Adrenal gland (tissue), 9 donors: ENCODE measurements at regions not wholly inside any gene's neighbourhood (a gene's known extent, or its start where the extent isn't known, plus 50 kb on each side); places are given as distances from the start of the nearest gene placed in this dataset.

ENCODE experiments used
- DNase-seq, 7 donors: peaks; one replicate each; pipeline ENCODE4 v3.0.0-alpha.2; 2019 to 2020
- H3K27ac ChIP-seq, 5 donors: fragments of 200-600 bp; sonication (generic) in 4 of 5; 1 replicate in 3 of 5; 2 replicates in 2 of 5; pipeline versions ENCODE4 v1.5.1 to v1.8.0; 2016 to 2020; ENCODE audit warnings: mild to moderate bottlenecking in 1 of 5
- H3K27me3 ChIP-seq: fragments of 200-600 bp; 2 replicates; pipeline ENCODE4 v1.8.0; 2021
- H3K36me3 ChIP-seq, 2 donors: fragments of 200-600 bp; replicated peaks in 1 of 2; 1 replicate in 1 of 2; 2 replicates in 1 of 2; pipeline versions ENCODE4 v1.5.1 to v1.8.0; 2018 to 2022
- H3K4me1 ChIP-seq, 2 donors: fragments of 200-600 bp; replicated peaks in 1 of 2; 1 replicate in 1 of 2; 2 replicates in 1 of 2; pipeline versions ENCODE4 v1.5.1 to v1.8.0; 2018 to 2021
- H3K4me3 ChIP-seq, 4 donors: fragments of 200-600 bp; sonication (generic) in 3 of 4; one replicate each; pipeline ENCODE4 v1.5.1; 2016 to 2018
- H3K9me3 ChIP-seq, 3 donors: fragments of 200-600 bp; sonication (generic) in 1 of 3; replicated peaks in 1 of 3; 1 replicate in 2 of 3; 2 replicates in 1 of 3; pipeline versions ENCODE4 v1.5.1 to v1.8.0; 2016 to 2021
- CTCF ChIP-seq, 6 experiments: fragments of 450-650 bp in 4 of 6; fragments of 200-600 bp in 2 of 6; sonication (generic) in 1 of 6; IDR thresholded peaks; 1 replicate in 5 of 6; 2 replicates in 1 of 6; pipeline versions ENCODE4 v1.5.1 to v1.8.0; 2016 to 2021; ENCODE audit warnings: antibody characterized with exemption in 6 of 6, mild to moderate bottlenecking in 2 of 6, moderate library complexity in 1 of 6
- POLR2A ChIP-seq, 2 donors: fragments of 450-650 bp; IDR thresholded peaks; one replicate each; pipeline ENCODE4 v1.6.1; 2017; ENCODE audit warnings: antibody characterized with exemption in 2 of 2, mild to moderate bottlenecking in 2 of 2, moderate library complexity in 1 of 2
- WGBS, 4 donors: extraction: QIAGEN DNeasy Blood & Tissue Kit in 2 of 4; methylation state at CpG; one replicate each; pipeline versions ENCODE4 v1.1.5 to v1.1.7; 2013 to 2017; 5-methylcytosine and 5-hydroxymethylcytosine counted together
- intact Hi-C, 2 donors: fragments of 100-400 bp; cut with DNase I; formaldehyde crosslinking; loops; one replicate each; pipeline versions ENCODE4 v1.14.1 to v1.15.0; 2022 to 2023
- donor health status: healthy with polysubstance abuse.
- donor health status: Bipolar disorder and iron deficiency.
- donor health status: DM: yes; HTN: yes; CAD: no.
- donor health status: DM: no; HTN: no; CAD: no.
- donor health status: DM: no; HTN: no; CAD: no.

GRCh38 chr17:71329310-71330098 is 791.3 kb upstream of the SOX9 start:
- Histone ChIP-seq H3K4me3 (no peak overlapping the region), H3K4me1 (no peaks in the 10 kb centered on the region), H3K27me3 (no peaks in the 10 kb centered on the region), H3K27ac (no peak overlapping the region), H3K36me3 (no peaks in the 10 kb centered on the region), H3K9me3 (no peaks in the 10 kb centered on the region)
- DNase-seq = no peak
- 56 to 70% (median 65%) methylated on average over 5 of the region's 5 CpGs for WGBS, 4 donors
- TF ChIP-seq POLR2A (IDR thresholded peaks at IDR 0.05) (no peak), CTCF (IDR thresholded peaks at IDR 0.05) (no peak)
- intact Hi-C loops = no loop called here

GRCh38 chr17:71330099-71330375 is 790.8 kb upstream of the SOX9 start:
- no peak overlapping the region for H3K4me3 ChIP-seq
- WGBS, 4 donors = 58 to 78% (median 65%) methylated on average over 2 of the region's 2 CpGs
- H3K4me1 ChIP-seq = no peaks in the 10 kb centered on the region
- TF ChIP-seq POLR2A (IDR thresholded peaks at IDR 0.05) = no peak
- no peak for TF ChIP-seq CTCF (IDR thresholded peaks at IDR 0.05)
- no peaks in the 10 kb centered on the region for H3K9me3 ChIP-seq
- H3K27me3 ChIP-seq = no peaks in the 10 kb centered on the region
- H3K36me3 ChIP-seq = no peaks in the 10 kb centered on the region
- no peak for DNase-seq
- intact Hi-C loops = no loop called here
- no peak overlapping the region for H3K27ac ChIP-seq

- no peak overlapping the region for H3K4me3 ChIP-seq
- intact Hi-C loops = no loop called here
- H3K27ac ChIP-seq = no peak overlapping the region
- no peaks in the 10 kb centered on the region for H3K36me3 ChIP-seq
- no peak for DNase-seq
- H3K9me3 ChIP-seq = no peaks in the 10 kb centered on the region
- H3K27me3 ChIP-seq = no peaks in the 10 kb centered on the region
- no peak for TF ChIP-seq POLR2A (IDR thresholded peaks at IDR 0.05)
- TF ChIP-seq CTCF (IDR thresholded peaks at IDR 0.05) = no peak
- no peaks in the 10 kb centered on the region for H3K4me1 ChIP-seq
- WGBS, 4 donors = 72 to 74% (median 73%) methylated on average over 5 of the region's 5 CpGs
Measured at GRCh38 chr17:71331754-71332325, 789.0 kb upstream of the SOX9 start.

- H3K4me1 ChIP-seq = no peaks in the 10 kb centered on the region
- H3K36me3 ChIP-seq = no peaks in the 10 kb centered on the region
- no peak overlapping the region for H3K27ac ChIP-seq
- TF ChIP-seq CTCF (IDR thresholded peaks at IDR 0.05) = no peak
- TF ChIP-seq POLR2A (IDR thresholded peaks at IDR 0.05) = no peak
- H3K4me3 ChIP-seq = no peak overlapping the region
- WGBS, 4 donors = 83 to 88% (median 85%) methylated on average over 2 of the region's 2 CpGs
- H3K27me3 ChIP-seq = no peaks in the 10 kb centered on the region
- DNase-seq = no peak
- H3K9me3 ChIP-seq = no peaks in the 10 kb centered on the region
- intact Hi-C loops = no loop called here
Measured at GRCh38 chr17:71334048-71334751, 786.6 kb upstream of the SOX9 start.
